WTC11 (cell line): ENCODE measurements at regions not wholly inside any gene's neighbourhood (a gene's known extent, or its start where the extent isn't known, plus 50 kb on each side); places are given as distances from the start of the nearest gene placed in this dataset.

ENCODE experiments used
- CTCF ChIP-seq: fragments of 200-600 bp; IDR thresholded peaks from 2 replicates; pipeline ENCODE4 v1.8.0; 2022; ENCODE audit warnings: antibody characterized with exemption
- E2F5 ChIP-seq: sonication (generic); formaldehyde crosslinking; IDR thresholded peaks from 2 replicates; pipeline ENCODE4 v1.8.1; 2022; ENCODE audit warnings: mild to moderate bottlenecking, moderate library complexity, missing genetic modification reagents
- MLX ChIP-seq: sonication (generic); formaldehyde crosslinking; IDR thresholded peaks from 2 replicates; pipeline ENCODE4 v1.8.1; 2023; ENCODE audit warnings: mild to moderate bottlenecking, missing genetic modification reagents, moderate library complexity
- NFYB ChIP-seq: sonication (generic); formaldehyde crosslinking; conservative IDR thresholded peaks from 2 replicates; pipeline ENCODE4 v1.8.0; 2022; ENCODE audit warnings: low read depth, missing genetic modification reagents
- NR3C1 ChIP-seq: sonication (generic); formaldehyde crosslinking; conservative IDR thresholded peaks from 2 replicates; pipeline ENCODE4 v1.8.1; 2023; ENCODE audit warnings: low read depth, mild to moderate bottlenecking, missing genetic modification reagents
- TCF7 ChIP-seq: sonication (generic); formaldehyde crosslinking; IDR thresholded peaks from 2 replicates; pipeline ENCODE4 v1.8.0; 2022; ENCODE audit warnings: mild to moderate bottlenecking, low read depth, missing genetic modification reagents, moderate library complexity
- TF ChIP-seq, protein P1 (sequence below): sonication (generic); formaldehyde crosslinking; IDR thresholded peaks from 2 replicates; pipeline ENCODE4 v1.8.0; 2022; ENCODE audit warnings: mild to moderate bottlenecking, missing genetic modification reagents

- TF ChIP-seq CTCF: no peak
- TF ChIP-seq E2F5 (CRISPR knock-in tag): no peak
- TF ChIP-seq, protein P1, sequence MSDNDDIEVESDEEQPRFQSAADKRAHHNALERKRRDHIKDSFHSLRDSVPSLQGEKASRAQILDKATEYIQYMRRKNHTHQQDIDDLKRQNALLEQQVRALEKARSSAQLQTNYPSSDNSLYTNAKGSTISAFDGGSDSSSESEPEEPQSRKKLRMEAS: no peak
- TF ChIP-seq TCF7 (CRISPR knock-in tag): no peak
- no peak for TF ChIP-seq NFYB
- TF ChIP-seq NR3C1 (CRISPR knock-in tag): no peak
- no peak for TF ChIP-seq MLX
Observed at GRCh38 chr12:115096588-115097397, 412.8 kb upstream of the TBX3 start.
